Liver (tissue), 3 donors: ENCODE measurements at regions not wholly inside any gene's neighbourhood (a gene's known extent, or its start where the extent isn't known, plus 50 kb on each side); places are given as distances from the start of the nearest gene placed in this dataset.

Source experiments
- EGR1 ChIP-seq, 2 donors: IDR thresholded peaks; 2 replicates each; pipeline ENCODE4 v1.6.1; 2016 to 2018; ENCODE audit warnings: antibody characterized with exemption in 2 of 2, low read depth in 2 of 2
- GABPA ChIP-seq, 2 donors: IDR thresholded peaks in 1 of 2; conservative IDR thresholded peaks in 1 of 2; 2 replicates each; pipeline ENCODE4 v1.6.1; 2016; ENCODE audit warnings: antibody characterized with exemption in 2 of 2, mild to moderate bottlenecking in 1 of 2, moderate library complexity in 1 of 2
- JUND ChIP-seq, 2 donors: IDR thresholded peaks; 2 replicates each; pipeline ENCODE4 v1.6.1; 2016; ENCODE audit warnings: antibody characterized with exemption in 2 of 2
- NR2F2 ChIP-seq: IDR thresholded peaks from 2 replicates; pipeline ENCODE4 v1.6.1; 2016; ENCODE audit warnings: antibody characterized with exemption
- RAD21 ChIP-seq, 2 donors: IDR thresholded peaks; 2 replicates each; pipeline ENCODE4 v1.6.1; 2016; ENCODE audit warnings: antibody characterized with exemption in 2 of 2, mild to moderate bottlenecking in 2 of 2
- RXRA ChIP-seq, 2 donors: IDR thresholded peaks; 2 replicates each; pipeline ENCODE4 v1.6.1; 2017 to 2018; ENCODE audit warnings: antibody characterized with exemption in 2 of 2, mild to moderate bottlenecking in 1 of 2
- SP1 ChIP-seq: IDR thresholded peaks from 2 replicates; pipeline ENCODE4 v1.6.1; 2018; ENCODE audit warnings: antibody characterized with exemption, mild to moderate bottlenecking
- TAF1 ChIP-seq: conservative IDR thresholded peaks from 2 replicates; pipeline ENCODE4 v1.6.1; 2016; ENCODE audit warnings: antibody characterized with exemption, mild to moderate bottlenecking
- YY1 ChIP-seq: IDR thresholded peaks from 2 replicates; pipeline ENCODE4 v1.6.1; 2016; ENCODE audit warnings: antibody characterized with exemption, mild to moderate bottlenecking
- TF ChIP-seq, protein P1 (sequence below): fragments of 150-350 bp; IDR thresholded peaks from 2 replicates; pipeline ENCODE4 v1.5.1; 2017; ENCODE audit warnings: improper control_type of control experiment, low read depth, low read length; ENCODE audit not compliant: missing input control
- TF ChIP-seq, protein P2 (sequence below): IDR thresholded peaks from 2 replicates; pipeline ENCODE4 v1.6.1; 2016; ENCODE audit warnings: antibody characterized with exemption
- TF ChIP-seq, protein P3 (sequence below): IDR thresholded peaks from 2 replicates; pipeline ENCODE4 v1.6.1; 2016; ENCODE audit warnings: antibody characterized with exemption
- donor health status: healthy.
- donor health status: healthy.

DNA sequence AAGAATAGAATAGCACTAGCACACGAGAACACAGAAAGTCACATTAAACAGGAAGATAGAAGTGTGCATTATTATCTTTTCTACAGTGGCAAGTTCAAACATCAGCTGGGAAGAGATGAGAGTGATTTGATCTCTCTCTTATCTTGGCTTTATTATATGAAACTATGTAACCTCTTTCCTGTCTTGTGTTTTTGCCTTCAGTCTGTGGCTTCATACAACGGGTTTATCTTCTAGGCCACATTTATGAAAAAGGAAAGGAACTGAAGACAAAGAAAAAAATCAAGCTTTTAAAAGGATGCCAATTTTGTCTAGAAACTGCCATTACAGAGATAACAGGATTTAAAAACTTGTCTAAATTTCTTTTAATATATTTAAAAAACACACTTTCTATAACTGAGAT lies 983.6 kb downstream of the RPA4 start:
- TF ChIP-seq RXRA (IDR thresholded peaks at IDR 0.05) (no peak), NR2F2 (no peak), JUND (IDR thresholded peaks at IDR 0.05) (no peak), YY1 (no peak), RAD21 (IDR thresholded peaks at IDR 0.05) (no peak), GABPA (IDR thresholded peaks at IDR 0.05 in 1 of 2, conservative IDR thresholded peaks at IDR 0.05 in 1 of 2) (no peak), EGR1 (IDR thresholded peaks at IDR 0.05; ENCODE audit: low read depth in 2 of 2) (no peak), TAF1 (no peak), SP1 (no peak)
- TF ChIP-seq, protein P1, sequence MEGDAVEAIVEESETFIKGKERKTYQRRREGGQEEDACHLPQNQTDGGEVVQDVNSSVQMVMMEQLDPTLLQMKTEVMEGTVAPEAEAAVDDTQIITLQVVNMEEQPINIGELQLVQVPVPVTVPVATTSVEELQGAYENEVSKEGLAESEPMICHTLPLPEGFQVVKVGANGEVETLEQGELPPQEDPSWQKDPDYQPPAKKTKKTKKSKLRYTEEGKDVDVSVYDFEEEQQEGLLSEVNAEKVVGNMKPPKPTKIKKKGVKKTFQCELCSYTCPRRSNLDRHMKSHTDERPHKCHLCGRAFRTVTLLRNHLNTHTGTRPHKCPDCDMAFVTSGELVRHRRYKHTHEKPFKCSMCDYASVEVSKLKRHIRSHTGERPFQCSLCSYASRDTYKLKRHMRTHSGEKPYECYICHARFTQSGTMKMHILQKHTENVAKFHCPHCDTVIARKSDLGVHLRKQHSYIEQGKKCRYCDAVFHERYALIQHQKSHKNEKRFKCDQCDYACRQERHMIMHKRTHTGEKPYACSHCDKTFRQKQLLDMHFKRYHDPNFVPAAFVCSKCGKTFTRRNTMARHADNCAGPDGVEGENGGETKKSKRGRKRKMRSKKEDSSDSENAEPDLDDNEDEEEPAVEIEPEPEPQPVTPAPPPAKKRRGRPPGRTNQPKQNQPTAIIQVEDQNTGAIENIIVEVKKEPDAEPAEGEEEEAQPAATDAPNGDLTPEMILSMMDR: no peak
- TF ChIP-seq, protein P2, sequence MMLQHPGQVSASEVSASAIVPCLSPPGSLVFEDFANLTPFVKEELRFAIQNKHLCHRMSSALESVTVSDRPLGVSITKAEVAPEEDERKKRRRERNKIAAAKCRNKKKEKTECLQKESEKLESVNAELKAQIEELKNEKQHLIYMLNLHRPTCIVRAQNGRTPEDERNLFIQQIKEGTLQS: no peak
- TF ChIP-seq, protein P3, sequence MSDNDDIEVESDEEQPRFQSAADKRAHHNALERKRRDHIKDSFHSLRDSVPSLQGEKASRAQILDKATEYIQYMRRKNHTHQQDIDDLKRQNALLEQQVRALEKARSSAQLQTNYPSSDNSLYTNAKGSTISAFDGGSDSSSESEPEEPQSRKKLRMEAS: no peak
